ENCODE measurements at regions not wholly inside any gene's neighbourhood (a gene's known extent, or its start where the extent isn't known, plus 50 kb on each side); places are given as distances from the start of the nearest gene placed in this dataset.

DNA sequence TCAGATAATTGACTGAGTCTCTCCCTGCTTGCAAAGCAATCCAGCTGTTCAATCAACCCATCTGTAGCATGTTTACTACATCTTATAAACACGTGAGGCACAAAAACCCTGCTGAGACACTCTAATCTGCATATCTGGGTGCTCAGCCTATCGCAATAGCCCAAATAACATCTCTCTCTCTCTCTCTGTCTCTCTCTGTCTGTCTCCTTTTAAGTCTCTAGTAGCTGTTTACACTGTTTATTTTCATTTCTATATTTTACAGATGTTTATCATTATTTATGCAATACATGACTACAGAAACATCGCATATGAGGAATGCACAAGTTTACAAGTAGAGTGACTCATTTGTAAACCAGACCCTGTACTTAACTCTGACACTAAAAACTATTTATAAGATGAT, 422.1 kb upstream of the DSEL start:
- DNase-seq = no peak

DNA sequence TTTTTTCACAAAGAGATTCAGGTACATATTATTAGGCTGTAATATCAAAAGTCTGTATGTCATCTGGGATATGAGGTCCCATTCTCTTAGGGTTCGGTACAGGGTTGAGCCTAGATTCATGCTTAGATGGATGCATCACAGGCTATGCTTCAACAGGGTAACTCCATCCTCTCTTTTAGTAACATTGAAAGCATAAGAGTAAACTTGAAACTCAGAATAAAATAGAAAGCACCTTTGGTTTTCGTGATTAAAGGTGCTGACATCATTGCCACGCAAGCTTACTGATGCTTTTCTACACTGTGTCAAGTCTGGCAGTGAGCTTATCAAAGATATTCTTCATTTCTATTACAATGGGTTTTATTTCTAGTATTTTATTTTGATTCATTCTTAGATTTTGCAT, 419.1 kb upstream of the DSEL start:
- no peak for DNase-seq

- no peak for DNase-seq
Observed at GRCh38 chr18:67933271-67933670, 416.8 kb upstream of the DSEL start.

GRCh38 chr18:67932271-67932670, 415.8 kb upstream of the DSEL start:
- no peak for DNase-seq

DNA sequence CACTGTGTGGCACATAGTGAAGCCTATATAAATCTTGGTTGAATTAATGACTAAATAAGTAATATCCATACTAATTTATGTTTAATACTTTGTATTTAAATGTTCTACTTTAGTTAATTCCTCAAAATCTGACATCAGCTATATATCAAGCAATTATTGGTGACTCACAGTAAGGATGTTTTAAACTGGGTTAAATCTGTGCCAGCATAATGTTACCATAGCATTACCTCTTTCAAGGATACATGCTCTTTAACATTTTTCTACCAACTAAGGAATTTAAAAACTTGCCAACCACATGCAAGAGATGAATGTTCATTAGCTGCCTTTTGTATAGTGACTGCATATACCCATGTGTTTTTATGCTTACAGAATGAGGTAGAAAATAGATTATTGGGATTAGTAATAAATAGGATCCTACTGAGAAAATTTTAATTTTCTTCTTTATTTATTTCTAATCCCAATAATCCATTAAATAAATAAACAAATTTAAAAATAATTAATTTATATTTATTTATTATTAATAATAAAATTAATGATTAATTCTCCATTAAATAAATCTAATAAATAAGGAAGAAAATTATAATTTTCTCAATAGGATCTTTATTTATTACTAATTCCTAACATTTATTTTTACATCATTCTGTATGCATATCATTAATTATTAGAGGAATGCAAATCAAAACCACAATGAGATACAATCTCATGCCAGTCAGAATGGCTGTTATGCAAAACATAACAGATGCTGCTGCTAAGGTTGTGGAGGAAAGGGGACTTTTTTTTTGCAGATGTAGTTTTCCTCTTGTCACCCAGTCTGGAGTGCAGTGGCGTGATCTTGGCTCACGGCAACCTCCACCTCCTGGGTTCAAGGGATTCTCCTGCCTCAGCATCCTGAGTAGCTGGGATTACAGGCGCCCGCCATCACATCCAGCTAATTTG, 410.7 kb upstream of the DSEL start:
- DNase-seq = no peak

GRCh38 chr18:67924656-67925055, 408.1 kb upstream of the DSEL start:
- DNase-seq = no peak

GRCh38 chr18:67919316-67919715, 402.8 kb upstream of the DSEL start:
- no peak for DNase-seq

- DNase-seq = no peak
Observed at GRCh38 chr18:67916097-67916496, 399.6 kb upstream of the DSEL start.

GRCh38 chr18:67913040-67913439, 396.5 kb upstream of the DSEL start:
- no peak for DNase-seq

- no peak for DNase-seq
Observed at GRCh38 chr18:67901573-67901972, 385.1 kb upstream of the DSEL start.

DNA sequence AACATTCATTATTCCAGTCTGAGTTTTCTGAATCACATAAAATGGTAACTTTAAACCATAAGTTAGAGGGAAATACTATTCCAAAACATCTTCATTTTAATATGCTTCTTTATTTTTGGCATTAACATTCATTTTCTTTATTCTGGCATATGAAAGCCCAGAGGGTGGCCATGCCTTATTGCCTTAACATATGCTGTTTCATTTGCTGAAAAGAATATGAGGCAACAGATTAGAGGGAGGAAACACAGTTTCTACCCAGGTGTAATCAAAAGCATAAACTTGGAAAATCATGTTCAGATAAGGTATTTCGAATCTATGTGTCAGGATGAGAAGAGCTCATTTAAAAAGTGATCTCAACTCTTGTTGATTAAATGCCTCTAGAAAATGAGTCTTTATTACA, 379.9 kb upstream of the DSEL start:
- no peak for DNase-seq

- DNase-seq = no peak
Observed at GRCh38 chr18:67893916-67894315, 377.4 kb upstream of the DSEL start.

DNA sequence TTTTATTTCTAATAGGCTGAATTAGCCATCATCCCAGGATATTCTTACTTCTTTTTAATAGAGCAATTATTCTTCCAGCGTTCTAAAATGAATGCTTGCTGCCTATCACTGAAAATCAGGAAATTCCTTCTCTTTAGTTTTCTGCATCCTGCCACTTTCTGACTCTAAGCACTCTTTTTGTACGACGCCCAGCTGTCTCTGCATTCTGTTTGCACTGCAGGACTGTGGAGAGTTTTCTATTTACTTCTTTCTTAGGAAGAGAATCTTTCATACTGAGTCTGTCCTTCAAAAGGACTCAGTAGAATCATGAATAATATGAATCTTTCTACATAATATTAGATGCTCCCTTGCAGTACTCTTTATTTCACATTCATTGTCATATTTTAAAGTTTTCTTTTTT, 360.4 kb upstream of the DSEL start:
- DNase-seq = peak; percentile 27

DNA sequence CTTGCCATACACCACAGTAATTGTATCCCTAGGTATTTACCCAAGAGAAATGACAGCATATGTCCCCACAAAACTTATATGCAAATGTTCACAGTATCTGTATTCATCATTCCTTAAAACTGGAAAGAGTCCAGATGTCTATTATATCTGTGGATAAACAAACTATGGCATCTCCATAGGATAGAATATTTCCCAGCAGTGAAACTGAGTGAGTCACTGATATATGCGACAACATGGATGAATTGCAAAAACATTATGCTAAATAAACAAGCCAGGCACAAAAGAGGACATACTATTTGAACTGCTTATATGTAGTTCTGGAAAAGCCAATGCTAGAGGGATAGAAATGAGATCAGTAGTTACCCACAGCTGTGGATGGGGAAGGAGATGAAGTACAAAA, 359.4 kb upstream of the DSEL start:
- DNase-seq = peak; percentile 51

- no peak for DNase-seq
Observed at GRCh38 chr18:67875060-67875459, 358.5 kb upstream of the DSEL start.

DNA sequence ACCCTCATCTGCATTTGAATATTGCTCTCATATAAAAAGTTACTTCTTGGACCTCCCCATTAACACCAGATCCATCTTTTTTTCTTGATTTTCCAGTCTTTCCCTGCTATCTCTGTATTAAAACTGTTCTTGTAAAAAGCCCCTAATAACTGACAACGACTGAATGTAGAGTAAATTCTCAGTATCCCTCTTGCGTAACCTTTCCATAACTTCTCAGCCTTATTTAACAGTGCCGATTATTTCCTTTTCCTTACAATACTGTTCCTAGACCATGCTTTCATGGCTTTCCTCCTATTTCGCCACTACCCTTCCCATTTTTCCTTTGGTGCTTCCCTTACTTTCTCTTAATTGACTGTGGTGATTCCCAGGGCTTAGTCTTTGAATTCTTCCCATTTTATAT, 348.9 kb upstream of the DSEL start:
- DNase-seq = no peak

DNA sequence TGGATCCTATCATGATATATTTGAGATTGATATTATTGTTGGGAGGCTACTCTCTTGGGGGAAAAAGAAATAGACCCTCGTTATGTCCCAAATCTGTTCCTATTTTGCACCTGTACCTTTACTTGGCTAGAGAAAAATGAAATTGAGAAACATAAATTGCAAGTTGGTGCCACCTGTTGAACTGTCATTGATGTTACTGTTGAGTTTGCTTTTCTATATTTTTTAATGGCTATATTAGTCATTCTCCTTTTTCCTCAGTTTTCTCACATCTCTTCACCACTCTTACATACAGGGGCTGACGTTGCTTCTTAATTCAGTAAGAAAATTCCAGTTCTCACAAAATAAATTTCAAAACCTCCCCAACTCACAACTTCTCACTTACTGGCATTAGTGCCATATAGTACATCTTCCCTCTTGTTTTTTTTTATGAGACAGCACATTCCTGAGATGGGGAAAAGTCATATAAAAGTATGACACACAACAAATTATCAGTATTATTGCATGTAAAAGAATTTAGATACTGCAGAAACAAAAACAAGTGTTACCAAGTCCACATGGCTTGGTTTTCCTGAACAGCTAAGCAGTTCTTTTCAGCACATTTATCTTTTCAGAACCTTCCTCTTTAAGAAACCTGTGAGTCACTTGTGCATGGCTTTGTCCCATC, 348.3 kb upstream of the DSEL start:
- no peak for DNase-seq

GRCh38 chr18:67862069-67862468, 345.5 kb upstream of the DSEL start:
- DNase-seq = no peak

DNA sequence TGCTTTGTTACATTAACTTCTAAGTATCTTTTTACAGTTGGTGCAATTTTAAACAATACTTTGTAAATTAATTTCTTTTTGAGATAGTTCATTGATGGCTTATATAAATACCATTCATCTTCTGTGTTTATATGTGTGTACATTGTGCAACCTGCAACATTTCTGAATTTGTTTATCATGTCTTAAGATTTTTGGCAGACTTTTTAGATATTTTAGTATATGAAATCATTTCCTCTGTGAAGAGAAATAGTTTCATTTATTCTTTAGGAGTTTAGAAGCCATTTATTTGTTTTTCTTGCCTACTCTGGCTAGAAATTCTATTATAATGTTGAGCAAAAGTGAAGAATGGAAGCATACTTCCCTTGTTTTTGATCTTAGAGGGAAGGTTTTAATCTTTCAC, 337.8 kb upstream of the DSEL start:
- no peak for DNase-seq

DNA sequence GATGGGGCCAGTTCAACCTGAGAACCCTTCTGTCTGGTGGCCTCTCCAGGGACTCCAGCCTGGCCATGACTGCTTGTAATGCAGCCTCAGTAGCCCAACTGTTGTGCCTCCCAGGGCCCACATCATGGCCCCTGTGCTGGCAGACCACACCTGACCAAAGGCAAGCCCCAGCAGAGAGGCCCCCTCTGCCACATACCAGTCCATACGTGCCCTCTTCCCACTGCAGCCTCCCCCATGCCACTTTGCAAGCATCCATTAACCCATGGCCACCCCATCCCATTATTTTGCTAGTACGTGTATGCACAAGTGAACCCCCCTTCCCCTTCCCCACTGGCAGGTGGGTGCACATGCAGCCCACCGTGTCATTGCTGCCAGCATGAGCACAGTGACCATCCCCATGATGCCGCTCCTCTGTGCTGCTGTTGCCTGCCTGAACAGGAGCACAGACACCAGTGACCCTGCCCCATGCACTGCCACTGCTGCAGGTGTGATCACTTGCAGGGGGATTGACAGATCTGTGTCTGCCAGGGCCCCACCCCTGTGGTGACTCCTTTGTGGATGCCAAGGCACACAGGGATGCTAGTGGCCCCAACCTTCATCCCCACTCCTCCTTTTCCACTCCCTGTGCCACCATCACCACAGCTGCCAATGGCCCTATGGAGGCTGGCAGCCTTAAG, 330.0 kb upstream of the DSEL start:
- DNase-seq = no peak

GRCh38 chr18:67845035-67845434, 328.5 kb upstream of the DSEL start:
- DNase-seq = no peak

DNA sequence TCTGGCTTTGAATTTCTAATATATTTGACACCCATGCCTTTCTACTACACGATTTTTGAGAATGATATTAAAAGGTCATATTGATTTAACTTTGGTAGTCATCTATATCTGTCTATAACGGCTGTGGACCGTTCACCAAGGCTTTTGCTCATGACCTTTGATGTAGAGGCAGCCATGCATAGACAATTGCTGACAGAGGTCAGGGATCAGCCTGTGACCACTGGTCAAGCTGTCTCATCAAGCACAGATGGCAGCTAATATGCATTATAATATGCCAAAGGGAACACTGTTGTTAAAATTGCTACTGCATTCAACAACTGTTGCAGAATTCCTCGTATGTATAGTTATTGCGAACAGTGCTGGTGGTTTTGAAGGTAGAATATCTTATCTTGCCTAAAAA, 323.9 kb upstream of the DSEL start:
- no peak for DNase-seq

GRCh38 chr18:67818432-67818831, 301.9 kb upstream of the DSEL start:
- no peak for DNase-seq

GRCh38 chr18:67815280-67815679, 298.8 kb upstream of the DSEL start:
- no peak for DNase-seq
